ENCODE measurements at regions not wholly inside any gene's neighbourhood (a gene's known extent, or its start where the extent isn't known, plus 50 kb on each side); places are given as distances from the start of the nearest gene placed in this dataset.

- H3K9me3 ChIP-seq (ENCODE audit: low read depth, low read length, poor library complexity, severe bottlenecking): no peaks in the 10 kb centered on the region
- CTCF ChIA-PET: no interaction called here
- no peaks in the 10 kb centered on the region for H3K36me3 ChIP-seq (ENCODE audit: insufficient read depth, low read length, poor library complexity, severe bottlenecking)
- peaks cover 6% of the 10 kb centered on the region for H3K4me1 ChIP-seq (ENCODE audit: insufficient read depth, low read length, poor library complexity, severe bottlenecking)
- no peak overlapping the region for H3K4me3 ChIP-seq (ENCODE audit: low read depth, low read length, poor library complexity, severe bottlenecking)
- no peaks in the 10 kb centered on the region for H3K27me3 ChIP-seq (replicated peaks; ENCODE audit: insufficient read depth, low read depth, low read length, poor library complexity)
- no peak overlapping the region for H3K27ac ChIP-seq (ENCODE audit: low read depth, low read length, poor library complexity, severe bottlenecking)
- intact Hi-C loops (cut with micrococcal nuclease; ENCODE audit: unreplicated experiment): no loop called here
- BruUV-seq (replicated peaks): no TSS peak
- DNase-seq (ENCODE audit: low spot score): no peak
- POLR2A ChIA-PET (ENCODE audit: low non-redundant PET): no interaction called here
- TF ChIP-seq CTCF (conservative IDR thresholded peaks at IDR 0.05; ENCODE audit: low read depth, low read length): no peak
- TF ChIP-seq EZH2 (IDR thresholded peaks at IDR 0.05; ENCODE audit: borderline replicate concordance, low read depth, low read length, poor library complexity, severe bottlenecking): no peak
Observed at GRCh38 chr12:94802796-94803195, 152.4 kb upstream of the TMCC3 start.

- TF ChIP-seq CTCF (conservative IDR thresholded peaks at IDR 0.05; ENCODE audit: low read depth, low read length) (no peak), EZH2 (IDR thresholded peaks at IDR 0.05; ENCODE audit: borderline replicate concordance, low read depth, low read length, poor library complexity, severe bottlenecking) (no peak)
- no peak overlapping the region for H3K27ac ChIP-seq (ENCODE audit: low read depth, low read length, poor library complexity, severe bottlenecking)
- H3K4me1 ChIP-seq (ENCODE audit: insufficient read depth, low read length, poor library complexity, severe bottlenecking): peaks cover 6% of the 10 kb centered on the region
- no peak for DNase-seq (ENCODE audit: low spot score)
- intact Hi-C loops (cut with micrococcal nuclease; ENCODE audit: unreplicated experiment): no loop called here
- ChIA-PET POLR2A (ENCODE audit: low non-redundant PET) (no interaction called here), CTCF (no interaction called here)
- H3K9me3 ChIP-seq (ENCODE audit: low read depth, low read length, poor library complexity, severe bottlenecking): no peaks in the 10 kb centered on the region
- H3K4me3 ChIP-seq (ENCODE audit: low read depth, low read length, poor library complexity, severe bottlenecking): no peak overlapping the region
- H3K27me3 ChIP-seq (replicated peaks; ENCODE audit: insufficient read depth, low read depth, low read length, poor library complexity): no peaks in the 10 kb centered on the region
- BruUV-seq (replicated peaks): no TSS peak
- no peaks in the 10 kb centered on the region for H3K36me3 ChIP-seq (ENCODE audit: insufficient read depth, low read length, poor library complexity, severe bottlenecking)
Observed at GRCh38 chr12:94801745-94802144, 151.4 kb upstream of the TMCC3 start.

- H3K4me3 ChIP-seq (ENCODE audit: low read depth, low read length, poor library complexity, severe bottlenecking): no peak overlapping the region
- CTCF ChIA-PET: no interaction called here
- intact Hi-C loops (cut with micrococcal nuclease; ENCODE audit: unreplicated experiment): no loop called here
- H3K36me3 ChIP-seq (ENCODE audit: insufficient read depth, low read length, poor library complexity, severe bottlenecking): no peaks in the 10 kb centered on the region
- no peaks in the 10 kb centered on the region for H3K27me3 ChIP-seq (replicated peaks; ENCODE audit: insufficient read depth, low read depth, low read length, poor library complexity)
- no TSS peak for BruUV-seq (replicated peaks)
- TF ChIP-seq CTCF (conservative IDR thresholded peaks at IDR 0.05; ENCODE audit: low read depth, low read length): no peak
- TF ChIP-seq EZH2 (IDR thresholded peaks at IDR 0.05; ENCODE audit: borderline replicate concordance, low read depth, low read length, poor library complexity, severe bottlenecking): no peak
- DNase-seq (ENCODE audit: low spot score): no peak
- no peaks in the 10 kb centered on the region for H3K9me3 ChIP-seq (ENCODE audit: low read depth, low read length, poor library complexity, severe bottlenecking)
- no peak overlapping the region for H3K27ac ChIP-seq (ENCODE audit: low read depth, low read length, poor library complexity, severe bottlenecking)
- no peaks in the 10 kb centered on the region for H3K4me1 ChIP-seq (ENCODE audit: insufficient read depth, low read length, poor library complexity, severe bottlenecking)
- POLR2A ChIA-PET (ENCODE audit: low non-redundant PET): no interaction called here
Observed at GRCh38 chr12:94799136-94799535, 148.8 kb upstream of the TMCC3 start.

Measured in A673 (cell line).